Pancreas (tissue), 10 donors: ENCODE measurements at regions not wholly inside any gene's neighbourhood (a gene's known extent, or its start where the extent isn't known, plus 50 kb on each side); places are given as distances from the start of the nearest gene placed in this dataset.
A peak's percentile ranks its signal among the peaks of the same experiment; 100 is the strongest.

Experiments used
- ATAC-seq, 4 donors: fragments of 200-7000 bp; cut with Tn5 transposase; one replicate each; pipeline versions ENCODE4 v1.8.0 to v1.9.1; 2020; ENCODE audit warnings: mild to moderate bottlenecking in 4 of 4, moderate library complexity in 4 of 4
- DNase-seq, 6 donors: peaks; one replicate each; pipeline ENCODE4 v3.0.0-alpha.2; 2020
- FAIRE-seq: peaks from 2 replicates; lab custom pipeline; 2012; peaks lifted over from hg19 to GRCh38; lab: Jason Lieb, UNC
- H3K27ac ChIP-seq, 4 donors: fragments of 200-600 bp; sonication (generic); 1 replicate in 3 of 4; 2 replicates in 1 of 4; pipeline versions ENCODE4 v1.5.0 to v1.8.0; 2020
- H3K27me3 ChIP-seq, 4 donors: fragments of 200-600 bp; one replicate each; pipeline ENCODE4 v1.8.0; 2021
- H3K36me3 ChIP-seq, 3 donors: fragments of 200-600 bp; sonication (generic) in 1 of 3; one replicate each; pipeline versions ENCODE4 v1.5.0 to v1.8.0; 2020 to 2021
- H3K4me1 ChIP-seq, 3 donors: fragments of 200-600 bp; one replicate each; pipeline ENCODE4 v1.8.0; 2021
- H3K4me3 ChIP-seq, 4 donors: fragments of 200-600 bp; sonication (generic) in 2 of 4; one replicate each; pipeline versions ENCODE4 v1.5.0 to v1.8.0; 2020 to 2021
- H3K9me3 ChIP-seq, 4 donors: fragments of 200-600 bp; one replicate each; pipeline ENCODE4 v1.8.0; 2021
- CTCF ChIP-seq, 4 donors: fragments of 200-600 bp; sonication (generic) in 3 of 4; IDR thresholded peaks; one replicate each; pipeline versions ENCODE4 v1.5.0 to v1.8.0; 2021; ENCODE audit warnings: antibody characterized with exemption in 4 of 4
- WGBS, 2 donors: extraction: QIAGEN DNeasy Blood & Tissue Kit; methylation state at CpG; one replicate each; pipeline ENCODE4 v1.1.7; 2013; 5-methylcytosine and 5-hydroxymethylcytosine counted together
- intact Hi-C, 3 donors: fragments of 100-400 bp; cut with DNase I; formaldehyde crosslinking; loops; one replicate each; pipeline versions ENCODE4 v1.11.1 to v1.14.2; 2022
- donor health status: healthy with polysubstance abuse.
- donor health status: DM: no; HTN: no; CAD: no; lungs with moderate emphysema.
- donor health status: DM: no; HTN: no; CAD: no.
- donor health status: control.
- donor health status: control.
- donor health status: Bipolar disorder and iron deficiency.
- donor health status: DM: yes; HTN: yes; CAD: no.
- donor health status: DM: no; HTN: no; CAD: no.
- donor health status: DM: no; HTN: no; CAD: no.
- donor health status: DM: yes; HTN: yes; CAD: no.

- 85 to 92% methylated on average over 5 of the region's 5 CpGs for WGBS, 2 donors
- TF ChIP-seq CTCF (IDR thresholded peaks at IDR 0.05), result no peak
- no peak for DNase-seq
- no peaks in the 10 kb centered on the region for H3K4me1 ChIP-seq
- no peaks in the 10 kb centered on the region for H3K27me3 ChIP-seq
- ATAC-seq, result no peak
- no peak overlapping the region for H3K27ac ChIP-seq
- intact Hi-C loops, result no loop called here
- no peaks in the 10 kb centered on the region for H3K36me3 ChIP-seq
- H3K4me3 ChIP-seq, result no peak overlapping the region
- FAIRE-seq, result no peak
- no peaks in the 10 kb centered on the region for H3K9me3 ChIP-seq
Measured at GRCh38 chr2:60070736-60071489, 482.5 kb downstream of the BCL11A start.

GRCh38 chr2:60070196-60070595 is 483.3 kb downstream of the BCL11A start:
- no peak for TF ChIP-seq CTCF (IDR thresholded peaks at IDR 0.05)
- intact Hi-C loops, result no loop called here
- Histone ChIP-seq H3K4me1 (no peaks in the 10 kb centered on the region), H3K27me3 (no peaks in the 10 kb centered on the region), H3K27ac (no peak overlapping the region), H3K36me3 (no peaks in the 10 kb centered on the region), H3K9me3 (no peaks in the 10 kb centered on the region), H3K4me3 (no peak overlapping the region)
- WGBS, 2 donors, result 45 to 46% methylated on average over 5 of the region's 5 CpGs
- DNase-seq (no peak), FAIRE-seq (no peak), ATAC-seq (peak in 1 of 4 donors; percentile 30)

GRCh38 chr2:60068755-60069154 is 484.7 kb downstream of the BCL11A start:
- no peak overlapping the region for H3K27ac ChIP-seq
- no peak for TF ChIP-seq CTCF (IDR thresholded peaks at IDR 0.05)
- DNase-seq (no peak), FAIRE-seq (no peak), ATAC-seq (no peak)
- no peaks in the 10 kb centered on the region for H3K27me3 ChIP-seq
- intact Hi-C loops, result no loop called here
- H3K4me3 ChIP-seq, result no peak overlapping the region
- WGBS, 2 donors, result 84 to 92% methylated on average over 4 of the region's 4 CpGs
- H3K9me3 ChIP-seq, result no peaks in the 10 kb centered on the region
- no peaks in the 10 kb centered on the region for H3K36me3 ChIP-seq
- peaks cover 0 to 3% (median 0%) of the 10 kb centered on the region in 3 donors for H3K4me1 ChIP-seq

- peaks cover 0 to 3% (median 0%) of the 10 kb centered on the region in 3 donors for H3K4me1 ChIP-seq
- 83 to 92% methylated on average over 3 of the region's 3 CpGs for WGBS, 2 donors
- H3K36me3 ChIP-seq, result no peaks in the 10 kb centered on the region
- H3K27me3 ChIP-seq, result no peaks in the 10 kb centered on the region
- DNase-seq (no peak), ATAC-seq (no peak), FAIRE-seq (no peak)
- H3K27ac ChIP-seq, result no peak overlapping the region
- H3K9me3 ChIP-seq, result no peaks in the 10 kb centered on the region
- TF ChIP-seq CTCF (IDR thresholded peaks at IDR 0.05), result no peak
- intact Hi-C loops, result no loop called here
- H3K4me3 ChIP-seq, result no peak overlapping the region
Measured at GRCh38 chr2:60067006-60067405, 486.4 kb downstream of the BCL11A start.

- no peaks in the 10 kb centered on the region for H3K27me3 ChIP-seq
- ATAC-seq (no peak), FAIRE-seq (no peak), DNase-seq (no peak)
- no peak overlapping the region for H3K27ac ChIP-seq
- H3K4me3 ChIP-seq, result no peak overlapping the region
- no peak for TF ChIP-seq CTCF (IDR thresholded peaks at IDR 0.05)
- H3K9me3 ChIP-seq, result no peaks in the 10 kb centered on the region
- intact Hi-C loops, result no loop called here
- H3K4me1 ChIP-seq, result peaks cover 0 to 3% (median 0%) of the 10 kb centered on the region in 3 donors
- no peaks in the 10 kb centered on the region for H3K36me3 ChIP-seq
- 96 to 98% methylated on average over 6 of the region's 6 CpGs for WGBS, 2 donors
Measured at GRCh38 chr2:60066096-60066839, 487.2 kb downstream of the BCL11A start.
